Adrenal gland (tissue), 5 donors: ENCODE measurements at regions not wholly inside any gene's neighbourhood (a gene's known extent, or its start where the extent isn't known, plus 50 kb on each side); places are given as distances from the start of the nearest gene placed in this dataset.

ENCODE experiments used
- POLR2A ChIP-seq, 2 donors: fragments of 450-650 bp; IDR thresholded peaks; one replicate each; pipeline ENCODE4 v1.6.1; 2017; ENCODE audit warnings: antibody characterized with exemption in 2 of 2, mild to moderate bottlenecking in 2 of 2, moderate library complexity in 1 of 2
- TF ChIP-seq, protein P1 (sequence below), 6 experiments: fragments of 450-650 bp in 4 of 6; fragments of 200-600 bp in 2 of 6; sonication (generic) in 1 of 6; IDR thresholded peaks; 1 replicate in 5 of 6; 2 replicates in 1 of 6; pipeline versions ENCODE4 v1.5.1 to v1.8.0; 2016 to 2021; ENCODE audit warnings: antibody characterized with exemption in 6 of 6, mild to moderate bottlenecking in 2 of 6, moderate library complexity in 1 of 6
- donor health status: DM: no; HTN: no; CAD: no.

GRCh38 chr6:121686611-121687023, 251.2 kb downstream of the GJA1 start:
- TF ChIP-seq, protein P1, sequence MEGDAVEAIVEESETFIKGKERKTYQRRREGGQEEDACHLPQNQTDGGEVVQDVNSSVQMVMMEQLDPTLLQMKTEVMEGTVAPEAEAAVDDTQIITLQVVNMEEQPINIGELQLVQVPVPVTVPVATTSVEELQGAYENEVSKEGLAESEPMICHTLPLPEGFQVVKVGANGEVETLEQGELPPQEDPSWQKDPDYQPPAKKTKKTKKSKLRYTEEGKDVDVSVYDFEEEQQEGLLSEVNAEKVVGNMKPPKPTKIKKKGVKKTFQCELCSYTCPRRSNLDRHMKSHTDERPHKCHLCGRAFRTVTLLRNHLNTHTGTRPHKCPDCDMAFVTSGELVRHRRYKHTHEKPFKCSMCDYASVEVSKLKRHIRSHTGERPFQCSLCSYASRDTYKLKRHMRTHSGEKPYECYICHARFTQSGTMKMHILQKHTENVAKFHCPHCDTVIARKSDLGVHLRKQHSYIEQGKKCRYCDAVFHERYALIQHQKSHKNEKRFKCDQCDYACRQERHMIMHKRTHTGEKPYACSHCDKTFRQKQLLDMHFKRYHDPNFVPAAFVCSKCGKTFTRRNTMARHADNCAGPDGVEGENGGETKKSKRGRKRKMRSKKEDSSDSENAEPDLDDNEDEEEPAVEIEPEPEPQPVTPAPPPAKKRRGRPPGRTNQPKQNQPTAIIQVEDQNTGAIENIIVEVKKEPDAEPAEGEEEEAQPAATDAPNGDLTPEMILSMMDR (IDR thresholded peaks at IDR 0.05), result no peak
- TF ChIP-seq POLR2A (IDR thresholded peaks at IDR 0.05), result no peak
